HG03280 (cell line): ENCODE measurements at regions not wholly inside any gene's neighbourhood (a gene's known extent, or its start where the extent isn't known, plus 50 kb on each side); places are given as distances from the start of the nearest gene placed in this dataset.

Experiments
- ATAC-seq: cut with Tn5 transposase; IDR thresholded peaks from one replicate; pipeline ENCODE4 v1.9.1; 2021; ENCODE audit warnings: mild to moderate bottlenecking, moderate library complexity; ENCODE audit not compliant: unreplicated experiment

GRCh38 chr13:109646423-109646822 is 140.0 kb downstream of the IRS2 start:
- ATAC-seq = peak; percentile 72

- no peak for ATAC-seq
Observed at GRCh38 chr13:109645831-109646230, 140.6 kb downstream of the IRS2 start.

- no peak for ATAC-seq
Observed at GRCh38 chr13:109644956-109645355, 141.4 kb downstream of the IRS2 start.

- no peak for ATAC-seq
Observed at GRCh38 chr13:109644069-109644750, 142.2 kb downstream of the IRS2 start.

- no peak for ATAC-seq
Observed at GRCh38 chr13:109642358-109642757, 144.0 kb downstream of the IRS2 start.

- no peak for ATAC-seq
Observed at GRCh38 chr13:109636736-109637135, 149.6 kb downstream of the IRS2 start.

- ATAC-seq = no peak
Observed at GRCh38 chr13:109631069-109631468, 155.3 kb downstream of the IRS2 start.

- ATAC-seq = no peak
Observed at GRCh38 chr13:109630271-109630670, 156.1 kb downstream of the IRS2 start.

GRCh38 chr13:109629737-109630136 is 156.6 kb downstream of the IRS2 start:
- ATAC-seq = no peak

GRCh38 chr13:109628251-109628699 is 158.1 kb downstream of the IRS2 start:
- ATAC-seq = no peak

GRCh38 chr13:109627649-109628048 is 158.7 kb downstream of the IRS2 start:
- no peak for ATAC-seq

- no peak for ATAC-seq
Observed at GRCh38 chr13:109626386-109627171, 159.8 kb downstream of the IRS2 start.

GRCh38 chr13:109625156-109625555 is 161.2 kb downstream of the IRS2 start:
- ATAC-seq = no peak

- no peak for ATAC-seq
Observed at GRCh38 chr13:109622006-109622405, 164.4 kb downstream of the IRS2 start.

GRCh38 chr13:109615721-109616420 is 170.5 kb downstream of the IRS2 start:
- ATAC-seq = no peak

- no peak for ATAC-seq
Observed at GRCh38 chr13:109611912-109612691, 174.3 kb downstream of the IRS2 start.

GRCh38 chr13:109610517-109610916 is 175.9 kb downstream of the IRS2 start:
- ATAC-seq = no peak

GRCh38 chr13:109608503-109608902 is 177.9 kb downstream of the IRS2 start:
- ATAC-seq = no peak

GRCh38 chr13:109608059-109608458 is 178.3 kb downstream of the IRS2 start:
- no peak for ATAC-seq

- no peak for ATAC-seq
Observed at GRCh38 chr13:109606520-109606919, 179.9 kb downstream of the IRS2 start.

GRCh38 chr13:109605846-109606245 is 180.5 kb downstream of the IRS2 start:
- ATAC-seq = no peak
